ENCODE measurements at regions not wholly inside any gene's neighbourhood (a gene's known extent, or its start where the extent isn't known, plus 50 kb on each side); places are given as distances from the start of the nearest gene placed in this dataset.

- H3K4me3 ChIP-seq, result no peak overlapping the region
- no peak for TF ChIP-seq CTCF (IDR thresholded peaks at IDR 0.05)
- H3K9me3 ChIP-seq, result no peaks in the 10 kb centered on the region
- no peak overlapping the region for H3K27ac ChIP-seq
- DNase-seq (ENCODE audit: low spot score), result no peak
- H3K36me3 ChIP-seq, result no peaks in the 10 kb centered on the region
- no peak for ATAC-seq (ENCODE audit: insufficient number of reproducible peaks, low FRiP score, low read depth)
- no peaks in the 10 kb centered on the region for H3K4me1 ChIP-seq (ENCODE audit: control insufficient read depth in 1 of 2, low read depth in 2 of 2)
- H3K27me3 ChIP-seq (replicated peaks; ENCODE audit: insufficient read depth), result no peaks in the 10 kb centered on the region
Measured at GRCh38 chr18:76759056-76759455, 63.3 kb upstream of the ZNF236 start.

- no peak for DNase-seq (ENCODE audit: low spot score)
- no peak overlapping the region for H3K27ac ChIP-seq
- H3K36me3 ChIP-seq, result no peaks in the 10 kb centered on the region
- no peaks in the 10 kb centered on the region for H3K9me3 ChIP-seq
- H3K4me1 ChIP-seq (ENCODE audit: control insufficient read depth in 1 of 2, low read depth in 2 of 2), result no peaks in the 10 kb centered on the region
- TF ChIP-seq CTCF (IDR thresholded peaks at IDR 0.05), result no peak
- no peak overlapping the region for H3K4me3 ChIP-seq
- no peak for ATAC-seq (ENCODE audit: insufficient number of reproducible peaks, low FRiP score, low read depth)
- no peaks in the 10 kb centered on the region for H3K27me3 ChIP-seq (replicated peaks; ENCODE audit: insufficient read depth)
Measured at GRCh38 chr18:76757925-76758324, 64.4 kb upstream of the ZNF236 start.

- ATAC-seq (ENCODE audit: insufficient number of reproducible peaks, low FRiP score, low read depth), result no peak
- Histone ChIP-seq H3K9me3 (no peaks in the 10 kb centered on the region), H3K27me3 (replicated peaks; ENCODE audit: insufficient read depth) (no peaks in the 10 kb centered on the region), H3K4me3 (no peak overlapping the region), H3K36me3 (no peaks in the 10 kb centered on the region), H3K4me1 (ENCODE audit: control insufficient read depth in 1 of 2, low read depth in 2 of 2) (no peaks in the 10 kb centered on the region), H3K27ac (no peak overlapping the region)
- TF ChIP-seq CTCF (IDR thresholded peaks at IDR 0.05), result no peak
- no peak for DNase-seq (ENCODE audit: low spot score)
Measured at GRCh38 chr18:76757335-76757734, 65.0 kb upstream of the ZNF236 start.

GRCh38 chr18:76756531-76757253 lies 65.7 kb upstream of the ZNF236 start:
- no peak for TF ChIP-seq CTCF (IDR thresholded peaks at IDR 0.05)
- no peaks in the 10 kb centered on the region for H3K27me3 ChIP-seq (replicated peaks; ENCODE audit: insufficient read depth)
- H3K27ac ChIP-seq, result no peak overlapping the region
- DNase-seq (ENCODE audit: low spot score) (no peak), ATAC-seq (ENCODE audit: insufficient number of reproducible peaks, low FRiP score, low read depth) (no peak)
- no peaks in the 10 kb centered on the region for H3K36me3 ChIP-seq
- H3K9me3 ChIP-seq, result no peaks in the 10 kb centered on the region
- no peaks in the 10 kb centered on the region for H3K4me1 ChIP-seq (ENCODE audit: control insufficient read depth in 1 of 2, low read depth in 2 of 2)
- no peak overlapping the region for H3K4me3 ChIP-seq

- no peak for ATAC-seq (ENCODE audit: insufficient number of reproducible peaks, low FRiP score, low read depth)
- Histone ChIP-seq H3K36me3 (no peaks in the 10 kb centered on the region), H3K27me3 (replicated peaks; ENCODE audit: insufficient read depth) (no peaks in the 10 kb centered on the region), H3K4me3 (no peak overlapping the region), H3K4me1 (ENCODE audit: control insufficient read depth in 1 of 2, low read depth in 2 of 2) (no peaks in the 10 kb centered on the region), H3K9me3 (peaks cover 15% of the 10 kb centered on the region), H3K27ac (no peak overlapping the region)
- TF ChIP-seq CTCF (IDR thresholded peaks at IDR 0.05), result no peak
- no peak for DNase-seq (ENCODE audit: low spot score)
Measured at GRCh38 chr18:76754351-76754750, 68.0 kb upstream of the ZNF236 start.

Data from thoracic aorta (tissue), 2 donors.